ENCODE measurements at regions not wholly inside any gene's neighbourhood (a gene's known extent, or its start where the extent isn't known, plus 50 kb on each side); places are given as distances from the start of the nearest gene placed in this dataset.

- no peak for DNase-seq
- no peak overlapping the region for H3K4me3 ChIP-seq (ENCODE audit: low read depth, low read length)
- H3K27me3 ChIP-seq (ENCODE audit: insufficient read depth, low read depth, severe bottlenecking): no peaks in the 10 kb centered on the region
- no peak overlapping the region for H3K27ac ChIP-seq
- no peak for TF ChIP-seq CTCF (IDR thresholded peaks at IDR 0.05; ENCODE audit: low read depth, low read length)
- no peaks in the 10 kb centered on the region for H3K36me3 ChIP-seq
- no peaks in the 10 kb centered on the region for H3K9me3 ChIP-seq (ENCODE audit: severe bottlenecking)
Measured at GRCh38 chr2:44109166-44109565, 59.5 kb upstream of the PPM1B start.

DNA sequence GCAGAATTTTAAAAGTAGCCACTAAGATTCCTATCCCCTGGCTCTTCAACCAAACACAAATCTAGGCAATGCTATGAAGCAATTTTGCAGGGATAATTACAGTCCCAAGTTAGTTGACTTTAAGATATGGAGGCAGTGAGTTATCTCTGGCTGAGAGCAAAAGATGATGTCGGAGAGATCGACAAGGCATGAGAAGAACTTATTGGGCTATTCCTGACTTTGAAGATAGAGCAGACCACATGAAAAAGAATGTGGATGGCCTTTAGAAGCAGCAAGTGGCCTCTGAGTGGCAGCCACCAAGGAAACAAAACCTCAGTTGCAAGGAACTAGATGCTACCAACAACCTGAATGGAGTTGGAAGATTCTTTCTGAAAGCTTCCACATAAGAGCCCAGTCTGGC, 58.2 kb upstream of the PPM1B start:
- no peak for TF ChIP-seq CTCF (IDR thresholded peaks at IDR 0.05; ENCODE audit: low read depth, low read length)
- no peaks in the 10 kb centered on the region for H3K36me3 ChIP-seq
- no peak for DNase-seq
- no peaks in the 10 kb centered on the region for H3K27me3 ChIP-seq (ENCODE audit: insufficient read depth, low read depth, severe bottlenecking)
- H3K9me3 ChIP-seq (ENCODE audit: severe bottlenecking): no peaks in the 10 kb centered on the region
- no peak overlapping the region for H3K4me3 ChIP-seq (ENCODE audit: low read depth, low read length)
- no peak overlapping the region for H3K27ac ChIP-seq

- H3K9me3 ChIP-seq (ENCODE audit: severe bottlenecking): no peaks in the 10 kb centered on the region
- no peak overlapping the region for H3K4me3 ChIP-seq (ENCODE audit: low read depth, low read length)
- DNase-seq: no peak
- no peak for TF ChIP-seq CTCF (IDR thresholded peaks at IDR 0.05; ENCODE audit: low read depth, low read length)
- no peaks in the 10 kb centered on the region for H3K36me3 ChIP-seq
- H3K27me3 ChIP-seq (ENCODE audit: insufficient read depth, low read depth, severe bottlenecking): no peaks in the 10 kb centered on the region
- no peak overlapping the region for H3K27ac ChIP-seq
Measured at GRCh38 chr2:44112096-44112495, 56.6 kb upstream of the PPM1B start.

- no peaks in the 10 kb centered on the region for H3K9me3 ChIP-seq (ENCODE audit: severe bottlenecking)
- DNase-seq: no peak
- no peaks in the 10 kb centered on the region for H3K36me3 ChIP-seq
- H3K27me3 ChIP-seq (ENCODE audit: insufficient read depth, low read depth, severe bottlenecking): no peaks in the 10 kb centered on the region
- no peak overlapping the region for H3K27ac ChIP-seq
- TF ChIP-seq CTCF (IDR thresholded peaks at IDR 0.05; ENCODE audit: low read depth, low read length): no peak
- H3K4me3 ChIP-seq (ENCODE audit: low read depth, low read length): no peak overlapping the region
Measured at GRCh38 chr2:44116319-44116718, 52.4 kb upstream of the PPM1B start.

DNA sequence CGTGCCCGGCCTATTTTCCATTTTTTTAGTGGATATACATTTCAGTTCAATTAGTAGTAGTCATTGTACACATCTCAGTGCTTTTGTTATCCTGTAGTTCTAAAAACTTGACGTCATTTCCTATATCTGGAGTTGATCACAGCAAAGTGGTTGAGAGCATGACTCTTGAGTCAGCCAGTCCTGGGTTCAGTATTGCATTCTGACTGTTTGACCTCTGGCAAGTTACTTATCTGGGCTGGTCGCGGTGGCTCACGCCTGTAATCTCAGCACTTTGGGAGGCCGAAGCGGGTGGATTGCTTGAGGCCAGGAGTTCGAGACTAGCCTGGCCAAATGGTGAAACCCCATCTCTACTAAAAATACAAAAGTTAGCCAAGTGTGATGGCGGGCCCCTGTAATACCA, 50.4 kb upstream of the PPM1B start:
- no peak for TF ChIP-seq CTCF (IDR thresholded peaks at IDR 0.05; ENCODE audit: low read depth, low read length)
- H3K27me3 ChIP-seq (ENCODE audit: insufficient read depth, low read depth, severe bottlenecking): no peaks in the 10 kb centered on the region
- no peak for DNase-seq
- H3K9me3 ChIP-seq (ENCODE audit: severe bottlenecking): no peaks in the 10 kb centered on the region
- no peak overlapping the region for H3K4me3 ChIP-seq (ENCODE audit: low read depth, low read length)
- no peak overlapping the region for H3K27ac ChIP-seq
- no peaks in the 10 kb centered on the region for H3K36me3 ChIP-seq

All from WERI-Rb-1 (cell line).